HG02970 (cell line): ENCODE measurements at regions not wholly inside any gene's neighbourhood (a gene's known extent, or its start where the extent isn't known, plus 50 kb on each side); places are given as distances from the start of the nearest gene placed in this dataset.
"Not testable (repeated sequence)": the region's sequence is repeated elsewhere in the genome, so short reads cannot be mapped to it uniquely, and the experiment has no call there.

ENCODE experiments used
- ATAC-seq: cut with Tn5 transposase; IDR thresholded peaks from one replicate; pipeline ENCODE4 v1.9.1; 2021; ENCODE audit warnings: mild to moderate bottlenecking, moderate library complexity, moderate number of reproducible peaks; ENCODE audit not compliant: unreplicated experiment, low FRiP score

DNA sequence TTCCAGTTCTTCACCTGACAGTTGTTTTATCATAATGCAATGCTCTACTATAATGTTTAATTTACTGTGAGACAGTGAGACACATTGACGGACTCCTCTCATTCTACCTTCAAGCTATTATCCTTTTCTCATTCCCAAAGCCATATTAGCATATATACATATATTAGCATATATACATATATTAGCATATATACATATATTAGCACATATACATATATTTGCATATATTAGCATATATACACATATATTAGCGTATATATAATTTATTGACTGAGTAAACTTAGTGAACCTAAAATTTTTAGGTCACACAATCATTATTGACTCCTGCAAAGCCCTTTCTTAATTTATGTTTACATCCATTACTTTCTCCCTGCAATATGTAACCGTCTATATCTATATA, 555.0 kb upstream of the ADGRB3 start:
- ATAC-seq = no peak

DNA sequence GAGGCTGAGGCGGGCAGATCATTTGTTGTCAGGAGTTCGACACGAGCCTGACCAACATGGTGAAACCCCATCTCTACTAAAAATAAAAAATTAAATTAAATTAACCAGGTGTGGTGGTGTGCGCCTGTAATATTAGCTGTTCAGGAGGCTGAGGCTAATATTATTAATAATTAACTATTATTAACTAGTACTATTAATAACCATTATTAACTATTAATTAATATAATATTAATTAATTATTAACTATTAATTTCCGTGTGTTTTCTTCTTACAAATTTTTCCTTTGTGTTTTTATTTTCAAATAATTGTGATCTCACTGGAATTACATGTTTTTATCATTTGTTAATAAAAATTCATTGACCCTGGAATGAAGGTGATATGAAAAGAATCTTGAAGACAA, 557.4 kb upstream of the ADGRB3 start:
- no peak for ATAC-seq

DNA sequence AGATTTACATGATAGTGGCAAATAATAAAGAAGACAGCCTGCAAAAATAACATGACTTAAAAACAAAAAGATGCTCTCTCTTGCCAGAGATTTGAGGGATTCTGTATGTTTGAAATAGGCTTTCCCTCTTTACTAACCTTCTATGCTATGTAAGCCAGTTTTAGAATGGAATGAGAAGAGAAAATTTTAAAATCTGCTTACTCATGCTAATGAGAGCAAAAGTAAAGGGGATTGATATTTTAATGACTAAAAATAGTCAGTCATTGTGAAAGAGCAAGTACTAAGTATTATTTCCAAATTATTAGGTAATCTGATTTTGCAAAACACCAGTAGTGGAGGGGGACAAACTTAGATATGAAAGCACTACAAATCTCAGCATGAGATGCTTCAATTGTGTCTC, 563.3 kb upstream of the ADGRB3 start:
- ATAC-seq = no peak

GRCh38 chr6:68069921-68070710, 565.0 kb upstream of the ADGRB3 start:
- ATAC-seq = no peak

DNA sequence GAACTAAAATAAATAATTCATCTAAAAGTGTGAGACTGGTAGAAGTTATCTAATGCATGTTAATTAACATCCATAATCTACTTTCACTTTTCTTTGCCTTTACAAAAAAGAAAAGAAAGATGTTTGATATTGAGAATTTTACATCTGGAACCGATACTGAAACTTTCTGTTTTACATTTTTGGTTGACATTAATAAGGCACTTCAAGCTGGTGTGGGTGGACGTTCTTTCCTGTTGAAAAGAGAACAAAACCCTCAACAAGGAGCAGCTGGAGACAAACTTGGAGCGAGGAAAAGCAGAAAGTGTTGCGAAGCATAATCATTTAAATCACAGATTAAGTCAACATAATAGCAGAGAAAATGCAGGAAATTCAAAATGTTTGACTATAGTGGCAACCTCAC, 575.2 kb upstream of the ADGRB3 start:
- no peak for ATAC-seq

DNA sequence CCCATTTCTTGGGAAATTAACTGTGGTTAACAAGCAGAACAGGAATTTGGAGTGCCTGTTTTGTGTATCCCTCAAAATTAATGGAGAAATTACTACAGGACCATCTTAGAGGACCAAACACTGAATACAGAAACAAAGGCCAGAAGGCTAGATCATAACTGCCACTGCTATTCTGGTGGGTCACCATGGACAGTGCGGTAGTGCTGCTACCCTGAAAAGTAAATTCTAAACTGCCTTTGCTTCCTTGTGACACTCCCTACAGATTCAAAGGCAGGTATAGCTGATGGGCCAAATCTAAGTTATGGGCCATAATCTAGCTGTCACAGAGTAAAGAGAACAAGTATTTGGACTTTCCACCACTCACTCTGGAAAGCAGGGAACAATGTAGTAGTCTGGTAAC, 575.8 kb upstream of the ADGRB3 start:
- no peak for ATAC-seq

GRCh38 chr6:68056596-68056995, 578.5 kb upstream of the ADGRB3 start:
- not testable (repeated sequence) for ATAC-seq

DNA sequence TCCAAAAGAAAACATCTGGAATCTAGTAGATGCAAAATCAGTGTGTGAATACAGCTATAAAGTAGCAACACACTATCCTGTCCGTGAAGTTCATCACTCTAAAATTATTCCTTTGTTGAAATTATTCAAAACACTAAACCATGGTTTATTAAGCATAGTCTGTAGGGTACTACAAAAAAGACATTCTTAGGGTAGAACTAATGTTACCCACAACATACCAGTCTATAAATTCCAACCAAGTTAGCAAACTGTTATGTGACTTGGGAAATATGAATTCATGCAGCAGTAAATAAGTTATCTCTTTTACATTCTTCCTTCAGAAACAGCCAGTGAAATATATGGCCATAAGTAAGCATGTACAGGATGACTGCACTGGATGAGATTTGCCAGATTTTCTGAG, 580.3 kb upstream of the ADGRB3 start:
- no peak for ATAC-seq

GRCh38 chr6:68053805-68054373, 581.2 kb upstream of the ADGRB3 start:
- ATAC-seq = no peak

DNA sequence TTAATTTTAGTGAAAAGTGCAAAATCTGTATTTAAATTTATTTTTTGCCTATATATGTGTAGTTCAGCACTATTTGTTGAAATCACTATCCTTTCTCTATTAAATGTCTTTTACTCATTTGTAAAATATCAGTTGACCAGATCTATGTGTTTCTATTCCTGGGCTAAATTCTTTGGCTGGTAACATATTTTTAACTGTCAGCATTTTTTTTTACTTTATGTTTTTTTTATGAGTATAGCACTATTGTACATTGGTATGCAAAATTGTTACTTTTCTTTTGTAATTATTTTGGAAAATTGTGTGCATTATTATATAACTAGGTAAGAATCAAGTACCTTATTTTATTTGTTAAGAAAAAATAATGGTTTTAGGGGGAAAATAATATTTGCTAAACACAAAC, 582.8 kb upstream of the ADGRB3 start:
- ATAC-seq = no peak

DNA sequence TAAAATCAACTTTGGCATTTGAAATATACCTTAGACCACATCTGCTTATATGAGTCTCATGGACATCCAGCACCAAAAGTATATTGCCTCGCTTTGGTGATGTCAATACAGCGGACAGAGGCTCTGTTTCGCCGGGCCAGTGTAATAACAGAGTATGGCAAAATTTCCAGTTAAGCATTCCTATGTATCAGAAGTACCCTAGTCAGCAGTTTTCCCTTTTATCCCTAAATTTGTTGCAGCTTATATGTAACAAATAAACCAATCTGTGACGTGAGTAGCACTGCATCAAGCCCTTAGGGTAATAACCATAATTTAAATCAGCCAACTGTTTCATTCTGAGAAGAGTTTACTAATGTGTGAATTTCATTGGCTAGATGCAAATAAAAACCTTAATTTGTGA, 585.5 kb upstream of the ADGRB3 start:
- no peak for ATAC-seq

DNA sequence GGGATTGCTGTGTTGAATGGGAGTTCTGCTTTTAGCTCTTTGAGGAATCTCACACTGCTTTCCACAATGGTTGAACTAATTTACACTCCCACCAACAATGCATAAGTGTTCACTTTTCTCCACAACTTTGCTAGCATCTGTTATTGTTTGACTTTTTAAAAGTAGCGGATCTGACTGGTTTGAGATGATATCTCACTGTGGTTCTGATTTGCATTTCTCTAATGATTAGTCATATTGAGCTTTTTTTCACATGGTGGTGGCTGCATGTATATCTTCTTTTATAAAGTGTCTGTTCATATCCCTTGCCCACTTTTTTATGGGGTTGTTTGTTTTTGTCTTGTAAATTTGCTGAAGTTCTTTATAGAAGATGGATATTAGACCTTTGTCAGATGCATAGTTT, 588.3 kb upstream of the ADGRB3 start:
- ATAC-seq = no peak

GRCh38 chr6:68046302-68046701, 588.8 kb upstream of the ADGRB3 start:
- ATAC-seq = no peak

GRCh38 chr6:68045193-68045592, 589.9 kb upstream of the ADGRB3 start:
- no peak for ATAC-seq

DNA sequence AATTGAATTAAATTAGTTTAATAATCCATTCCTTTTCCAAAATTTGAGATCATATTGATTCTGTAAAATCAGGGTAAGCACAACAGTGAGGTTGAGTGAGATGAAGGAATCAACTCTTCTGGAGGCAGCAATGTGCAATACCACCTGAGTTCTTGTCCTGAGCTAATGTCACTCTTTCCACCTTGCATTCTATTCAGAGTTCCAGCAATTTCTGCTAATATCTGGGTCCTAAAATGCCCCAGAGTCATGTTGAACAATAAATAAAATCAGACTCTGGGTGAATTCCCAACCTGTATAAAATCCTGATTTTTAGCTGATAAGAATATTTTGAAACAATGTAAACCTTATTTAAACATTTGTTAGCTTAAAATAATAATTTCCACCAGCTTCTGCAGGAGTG, 590.8 kb upstream of the ADGRB3 start:
- ATAC-seq = no peak

GRCh38 chr6:68043122-68043398, 592.0 kb upstream of the ADGRB3 start:
- no peak for ATAC-seq

- no peak for ATAC-seq
Measured at GRCh38 chr6:68042339-68043121, 592.6 kb upstream of the ADGRB3 start.

- no peak for ATAC-seq
Measured at GRCh38 chr6:68040780-68041179, 594.3 kb upstream of the ADGRB3 start.

- no peak for ATAC-seq
Measured at GRCh38 chr6:68040312-68040778, 594.7 kb upstream of the ADGRB3 start.

DNA sequence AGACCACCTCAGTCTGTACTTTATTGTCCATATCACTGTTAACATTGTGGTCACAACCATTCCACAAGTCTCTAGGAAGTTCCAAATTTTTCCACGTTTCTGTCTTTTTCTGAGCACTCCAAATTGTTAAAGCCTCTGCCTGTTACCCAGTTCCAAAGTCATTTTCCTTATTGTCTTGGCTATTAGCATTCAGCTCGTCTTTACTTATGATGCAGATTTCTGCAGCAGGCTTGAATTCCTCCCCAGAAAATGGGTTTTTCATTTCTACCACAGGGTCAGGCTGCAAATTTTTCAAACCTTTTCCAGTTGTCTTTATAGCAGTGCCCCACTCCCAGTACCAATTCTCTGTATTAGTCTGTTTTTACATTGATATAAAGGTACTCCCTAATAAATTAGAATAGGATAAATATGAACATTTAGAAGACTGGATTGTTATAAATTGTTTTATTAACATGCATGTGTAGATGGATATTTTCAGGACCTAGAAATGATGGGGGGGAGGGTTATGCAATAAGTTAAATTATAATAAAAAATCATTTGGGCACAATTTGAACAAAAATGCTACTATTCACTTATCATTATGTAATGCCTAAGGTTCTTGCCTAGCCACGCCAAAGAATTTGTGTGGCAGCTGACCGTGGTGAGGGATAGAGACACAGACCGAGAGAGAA, 595.3 kb upstream of the ADGRB3 start:
- no peak for ATAC-seq

DNA sequence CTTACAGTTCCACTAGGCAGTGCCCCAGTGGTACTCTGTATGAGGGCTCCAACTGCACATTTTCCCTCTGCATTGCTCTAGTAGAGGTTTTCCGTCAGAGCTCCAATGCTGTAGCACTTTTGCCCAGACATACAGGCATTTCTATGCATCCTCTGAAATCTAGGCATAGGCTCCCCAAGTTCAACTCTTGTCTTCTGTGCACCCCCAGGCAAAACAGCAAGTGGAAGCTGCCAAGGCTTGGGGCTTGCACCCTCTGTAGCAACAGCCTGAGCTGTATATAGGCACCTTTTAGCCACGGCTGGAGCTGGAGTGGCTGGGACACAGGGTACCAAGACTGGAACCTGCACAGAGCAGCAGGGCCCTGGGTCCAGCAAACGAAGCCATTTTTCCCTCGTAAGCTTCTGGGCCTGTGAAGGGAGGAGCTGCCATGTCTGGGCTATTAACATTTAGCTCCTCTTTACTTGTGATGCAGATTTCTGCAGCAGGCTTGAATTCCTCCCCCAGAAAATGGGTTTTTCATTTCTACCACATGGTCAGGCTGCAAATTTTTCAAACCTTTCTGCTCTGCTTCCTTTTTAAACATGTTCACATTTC, 596.2 kb upstream of the ADGRB3 start:
- ATAC-seq = no peak
